Esophagus muscularis mucosa (tissue), 3 donors: ENCODE measurements at regions not wholly inside any gene's neighbourhood (a gene's known extent, or its start where the extent isn't known, plus 50 kb on each side); places are given as distances from the start of the nearest gene placed in this dataset.

ENCODE experiments used
- POLR2A ChIP-seq: fragments of 450-650 bp; IDR thresholded peaks from one replicate; pipeline ENCODE4 v1.6.1; 2017; ENCODE audit warnings: antibody characterized with exemption, moderate library complexity, mild to moderate bottlenecking, low read depth
- TF ChIP-seq, protein P1 (sequence below), 3 experiments: fragments of 200-600 bp in 2 of 3; fragments of 450-650 bp in 1 of 3; sonication (generic) in 2 of 3; IDR thresholded peaks; one replicate each; pipeline ENCODE4 v1.5.1; 2017 to 2019; ENCODE audit warnings: antibody characterized with exemption in 3 of 3, mild to moderate bottlenecking in 2 of 3, moderate library complexity in 1 of 3

DNA sequence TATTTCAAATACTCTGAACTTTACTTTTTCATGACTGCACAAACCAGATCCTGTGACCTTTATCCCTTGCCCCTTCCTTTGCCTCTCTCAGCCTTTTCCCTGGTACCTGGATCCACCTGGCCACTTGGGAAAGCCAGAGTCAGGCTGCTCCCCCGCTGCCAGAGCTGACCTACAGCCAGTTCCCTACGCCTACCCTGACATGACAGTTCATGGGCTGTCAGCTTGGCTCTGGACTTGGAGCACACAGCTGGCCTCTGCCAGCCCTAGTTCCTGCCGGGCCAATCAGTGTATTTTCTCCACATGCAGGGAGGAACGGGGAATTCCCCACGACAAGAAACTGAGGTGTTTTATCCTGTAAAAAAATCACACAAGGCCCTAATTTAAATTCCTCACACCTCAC is 382.6 kb downstream of the INSC start:
- TF ChIP-seq POLR2A = no peak
- TF ChIP-seq, protein P1, sequence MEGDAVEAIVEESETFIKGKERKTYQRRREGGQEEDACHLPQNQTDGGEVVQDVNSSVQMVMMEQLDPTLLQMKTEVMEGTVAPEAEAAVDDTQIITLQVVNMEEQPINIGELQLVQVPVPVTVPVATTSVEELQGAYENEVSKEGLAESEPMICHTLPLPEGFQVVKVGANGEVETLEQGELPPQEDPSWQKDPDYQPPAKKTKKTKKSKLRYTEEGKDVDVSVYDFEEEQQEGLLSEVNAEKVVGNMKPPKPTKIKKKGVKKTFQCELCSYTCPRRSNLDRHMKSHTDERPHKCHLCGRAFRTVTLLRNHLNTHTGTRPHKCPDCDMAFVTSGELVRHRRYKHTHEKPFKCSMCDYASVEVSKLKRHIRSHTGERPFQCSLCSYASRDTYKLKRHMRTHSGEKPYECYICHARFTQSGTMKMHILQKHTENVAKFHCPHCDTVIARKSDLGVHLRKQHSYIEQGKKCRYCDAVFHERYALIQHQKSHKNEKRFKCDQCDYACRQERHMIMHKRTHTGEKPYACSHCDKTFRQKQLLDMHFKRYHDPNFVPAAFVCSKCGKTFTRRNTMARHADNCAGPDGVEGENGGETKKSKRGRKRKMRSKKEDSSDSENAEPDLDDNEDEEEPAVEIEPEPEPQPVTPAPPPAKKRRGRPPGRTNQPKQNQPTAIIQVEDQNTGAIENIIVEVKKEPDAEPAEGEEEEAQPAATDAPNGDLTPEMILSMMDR (IDR thresholded peaks at IDR 0.05) = no peak
